ENCODE measurements at regions not wholly inside any gene's neighbourhood (a gene's known extent, or its start where the extent isn't known, plus 50 kb on each side); places are given as distances from the start of the nearest gene placed in this dataset.
"Not testable (repeated sequence)": the region's sequence is repeated elsewhere in the genome, so short reads cannot be mapped to it uniquely, and the experiment has no call there.

GRCh38 chr5:68803881-68804319, 289.9 kb upstream of the SLC30A5 start:
- DNase-seq (ENCODE audit: low spot score), result no peak

- no peak for DNase-seq (ENCODE audit: low spot score)
These were observed 289.5 kb upstream of the SLC30A5 start for GRCh38 chr5:68804343-68804742.

GRCh38 chr5:68805444-68805843, 288.4 kb upstream of the SLC30A5 start:
- no peak for DNase-seq (ENCODE audit: low spot score)

- DNase-seq (ENCODE audit: low spot score), result no peak
These were observed 276.2 kb upstream of the SLC30A5 start for GRCh38 chr5:68817632-68818031.

GRCh38 chr5:68818057-68818695, 275.6 kb upstream of the SLC30A5 start:
- DNase-seq (ENCODE audit: low spot score), result peak; percentile 67

- no peak for DNase-seq (ENCODE audit: low spot score)
These were observed 274.9 kb upstream of the SLC30A5 start for GRCh38 chr5:68818870-68819269.

- no peak for DNase-seq (ENCODE audit: low spot score)
These were observed 272.8 kb upstream of the SLC30A5 start for GRCh38 chr5:68821056-68821455.

- DNase-seq (ENCODE audit: low spot score), result no peak
These were observed 271.0 kb upstream of the SLC30A5 start for GRCh38 chr5:68822796-68823195.

- DNase-seq (ENCODE audit: low spot score), result no peak
These were observed 270.5 kb upstream of the SLC30A5 start for GRCh38 chr5:68823301-68823700.

GRCh38 chr5:68830377-68830898, 263.4 kb upstream of the SLC30A5 start:
- DNase-seq (ENCODE audit: low spot score), result no peak

- DNase-seq (ENCODE audit: low spot score), result no peak
These were observed 259.3 kb upstream of the SLC30A5 start for GRCh38 chr5:68834491-68834981.

GRCh38 chr5:68838157-68838718, 255.6 kb upstream of the SLC30A5 start:
- no peak for DNase-seq (ENCODE audit: low spot score)

GRCh38 chr5:68839019-68839552, 254.7 kb upstream of the SLC30A5 start:
- no peak for DNase-seq (ENCODE audit: low spot score)

- DNase-seq (ENCODE audit: low spot score), result no peak
These were observed 250.0 kb upstream of the SLC30A5 start for GRCh38 chr5:68843624-68844364.

GRCh38 chr5:68845131-68845530, 248.7 kb upstream of the SLC30A5 start:
- no peak for DNase-seq (ENCODE audit: low spot score)

GRCh38 chr5:68846828-68847227, 247.0 kb upstream of the SLC30A5 start:
- DNase-seq (ENCODE audit: low spot score), result no peak

- DNase-seq (ENCODE audit: low spot score), result no peak
These were observed 245.7 kb upstream of the SLC30A5 start for GRCh38 chr5:68848091-68848490.

GRCh38 chr5:68849103-68849502, 244.7 kb upstream of the SLC30A5 start:
- no peak for DNase-seq (ENCODE audit: low spot score)

GRCh38 chr5:68849906-68850305, 243.9 kb upstream of the SLC30A5 start:
- no peak for DNase-seq (ENCODE audit: low spot score)

- DNase-seq (ENCODE audit: low spot score), result no peak
These were observed 232.7 kb upstream of the SLC30A5 start for GRCh38 chr5:68861099-68861498.

- no peak for DNase-seq (ENCODE audit: low spot score)
These were observed 231.3 kb upstream of the SLC30A5 start for GRCh38 chr5:68862560-68862959.

- DNase-seq (ENCODE audit: low spot score), result not testable (repeated sequence)
These were observed 228.6 kb upstream of the SLC30A5 start for GRCh38 chr5:68865192-68865591.
